Fibroblast of peridontal ligament (primary cell): ENCODE measurements at regions not wholly inside any gene's neighbourhood (a gene's known extent, or its start where the extent isn't known, plus 50 kb on each side); places are given as distances from the start of the nearest gene placed in this dataset.

ENCODE experiments used
- DNase-seq: peaks from one replicate; pipeline ENCODE4 v3.0.0-alpha.2; 2010; ENCODE audit errors: extremely low read depth

DNA sequence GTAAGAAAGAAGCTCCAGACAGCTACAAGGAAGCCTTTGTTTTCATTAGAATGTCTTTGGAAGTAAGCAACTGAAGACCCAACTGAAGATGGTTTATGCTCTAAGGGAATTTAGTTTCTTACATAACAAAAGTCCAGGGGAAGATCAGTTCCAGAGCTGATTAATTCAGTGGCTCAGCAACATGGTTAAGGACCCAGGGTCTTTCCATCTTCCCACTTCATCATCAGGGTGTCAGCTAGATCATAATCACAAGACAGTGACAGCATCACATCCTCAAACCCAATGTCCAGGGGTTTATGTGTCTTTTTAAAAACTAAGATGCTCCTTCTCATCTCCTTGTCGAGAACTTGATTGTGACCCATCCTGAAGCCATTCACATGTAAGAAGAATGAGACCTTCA, 119.7 kb upstream of the PRDM1 start:
- no peak for DNase-seq

- no peak for DNase-seq
Observed at GRCh38 chr6:105964979-105965760, 121.0 kb upstream of the PRDM1 start.

GRCh38 chr6:105954148-105954547, 132.0 kb upstream of the PRDM1 start:
- no peak for DNase-seq

- DNase-seq, result no peak
Observed at GRCh38 chr6:105952772-105953690, 133.1 kb upstream of the PRDM1 start.

DNA sequence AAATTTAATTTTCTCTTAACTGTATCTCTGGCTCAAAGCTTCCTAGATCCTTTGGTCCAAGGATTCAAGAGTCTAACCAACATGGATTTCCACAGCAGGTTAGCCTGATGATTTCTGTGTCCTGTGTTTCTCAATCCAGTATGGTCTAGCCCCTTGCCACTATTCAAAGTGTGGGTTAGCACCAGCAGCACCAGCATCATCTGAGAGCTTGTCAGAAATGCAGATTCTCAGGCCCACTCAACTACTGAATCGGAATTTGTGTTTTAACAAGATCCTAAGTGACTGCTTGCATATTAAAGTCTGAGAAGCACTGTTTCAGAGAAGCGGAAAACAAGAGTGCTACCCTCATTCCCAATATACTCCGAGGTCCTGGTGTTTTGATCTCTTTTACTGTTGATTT, 133.8 kb upstream of the PRDM1 start:
- no peak for DNase-seq

DNA sequence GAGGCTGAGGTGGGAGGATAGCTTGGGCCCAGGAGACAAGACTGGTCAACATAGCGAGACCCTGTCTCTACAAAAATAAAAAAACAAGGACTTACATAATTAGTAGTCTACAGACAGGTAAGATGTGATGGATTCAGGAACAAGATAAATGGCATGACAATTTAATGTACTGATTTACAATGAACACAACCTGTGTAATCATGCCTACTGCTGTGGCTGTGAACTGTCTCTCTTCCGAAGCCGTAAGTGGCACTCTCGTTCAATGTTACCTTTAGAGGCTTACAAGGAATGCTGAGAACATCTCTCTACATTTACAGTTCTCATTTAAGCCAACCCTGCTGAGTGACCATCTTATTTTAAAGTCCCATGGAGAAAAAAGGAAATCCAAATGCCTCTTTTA, 134.8 kb upstream of the PRDM1 start:
- DNase-seq, result no peak

DNA sequence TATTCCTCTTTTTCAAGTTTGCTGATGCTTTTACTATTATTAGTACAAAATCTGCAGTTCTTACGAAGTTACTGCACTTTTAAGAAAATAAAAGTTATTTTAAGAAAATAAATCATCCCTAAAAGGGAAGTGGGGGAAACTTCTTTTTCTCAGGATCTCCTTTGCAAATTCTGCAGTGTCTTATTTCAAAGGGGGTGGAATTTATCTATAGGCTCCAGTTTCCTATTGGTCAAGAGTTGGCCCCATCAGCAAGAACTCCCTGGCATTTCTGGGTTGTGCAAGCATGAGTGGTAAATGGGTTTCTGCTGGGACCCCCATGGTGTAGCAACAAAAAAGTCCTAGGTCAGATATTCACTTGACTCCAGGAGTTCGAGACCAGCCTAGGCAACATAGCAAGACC, 136.3 kb upstream of the PRDM1 start:
- no peak for DNase-seq

DNA sequence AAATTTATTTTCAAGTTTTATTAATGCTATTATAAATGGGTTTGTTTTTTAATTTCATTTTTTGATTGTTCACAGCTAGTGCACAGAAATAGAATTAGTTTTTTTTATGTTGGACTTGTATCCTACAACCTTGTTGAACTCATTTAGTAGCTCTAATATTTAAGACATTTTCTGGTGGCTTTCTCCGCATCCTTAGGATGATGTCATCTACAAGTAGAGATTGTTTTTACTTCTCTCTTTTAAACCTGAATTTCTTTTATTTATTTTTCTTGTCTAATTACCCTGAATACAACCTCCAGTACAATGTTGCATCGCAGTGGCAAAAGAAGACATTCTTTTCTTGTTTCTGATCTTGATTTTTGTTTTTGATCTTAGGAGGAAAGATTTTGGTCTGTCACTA, 142.6 kb upstream of the PRDM1 start:
- no peak for DNase-seq

DNA sequence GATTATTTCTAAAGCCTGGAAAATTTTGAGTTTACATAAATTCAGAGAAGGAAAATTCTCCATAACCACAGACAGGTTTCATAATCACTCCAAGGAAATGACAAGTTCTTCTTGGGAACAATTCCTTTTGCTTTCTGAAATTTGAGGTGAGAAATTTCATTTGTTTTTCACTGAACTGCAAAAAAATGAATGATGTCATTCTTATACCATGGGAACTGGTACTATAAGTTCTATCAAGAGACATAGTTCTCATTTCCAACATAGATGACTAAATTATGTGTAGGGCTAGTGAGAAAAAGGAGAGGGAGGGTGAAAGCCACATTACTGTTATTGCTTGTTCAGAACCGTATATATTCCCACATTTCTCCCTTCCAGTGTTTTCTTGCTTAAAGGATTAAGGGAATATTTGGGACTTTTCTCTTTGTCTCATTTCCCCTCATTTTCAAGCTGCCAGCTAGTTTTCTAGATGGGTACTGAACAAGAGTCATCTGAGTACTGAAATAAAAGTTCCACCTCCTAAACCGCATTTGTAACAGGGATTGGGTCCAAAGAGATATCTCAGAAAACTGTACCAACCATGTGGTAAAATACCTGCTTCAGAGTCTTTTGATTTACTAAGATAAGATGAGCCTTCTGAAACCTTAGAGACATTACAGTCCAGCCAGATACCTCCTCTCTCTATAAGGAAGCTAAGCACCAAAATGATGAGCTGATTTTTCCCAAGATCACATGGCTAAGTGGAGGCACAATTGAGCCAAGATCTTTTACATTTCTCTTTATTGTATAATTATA, 144.3 kb upstream of the PRDM1 start:
- peak; percentile 18 for DNase-seq

- no peak for DNase-seq
Observed at GRCh38 chr6:105940990-105941389, 145.1 kb upstream of the PRDM1 start.

GRCh38 chr6:105936972-105937371, 149.2 kb upstream of the PRDM1 start:
- no peak for DNase-seq

DNA sequence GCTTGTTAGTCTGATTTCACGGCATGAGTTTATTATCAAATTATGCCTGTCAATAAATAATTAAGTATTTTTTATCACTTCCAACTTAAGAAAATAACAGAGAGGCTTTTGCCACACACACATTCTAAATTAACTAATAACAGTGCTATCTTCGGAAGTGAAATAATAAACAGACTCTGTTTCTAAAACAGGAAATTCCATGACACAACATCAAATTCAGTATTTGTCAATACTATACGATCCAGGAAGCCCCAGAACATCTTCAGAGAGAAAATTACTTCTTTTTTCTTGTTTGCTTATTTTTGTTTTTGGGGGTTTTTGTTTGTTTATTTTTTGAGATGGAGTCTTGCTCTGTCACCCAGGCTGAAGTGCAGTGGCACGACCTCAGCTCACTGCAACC, 150.7 kb upstream of the PRDM1 start:
- DNase-seq, result no peak

- DNase-seq, result no peak
Observed at GRCh38 chr6:105934708-105935107, 151.4 kb upstream of the PRDM1 start.

GRCh38 chr6:105932440-105932839, 153.7 kb upstream of the PRDM1 start:
- DNase-seq, result peak; percentile 7

DNA sequence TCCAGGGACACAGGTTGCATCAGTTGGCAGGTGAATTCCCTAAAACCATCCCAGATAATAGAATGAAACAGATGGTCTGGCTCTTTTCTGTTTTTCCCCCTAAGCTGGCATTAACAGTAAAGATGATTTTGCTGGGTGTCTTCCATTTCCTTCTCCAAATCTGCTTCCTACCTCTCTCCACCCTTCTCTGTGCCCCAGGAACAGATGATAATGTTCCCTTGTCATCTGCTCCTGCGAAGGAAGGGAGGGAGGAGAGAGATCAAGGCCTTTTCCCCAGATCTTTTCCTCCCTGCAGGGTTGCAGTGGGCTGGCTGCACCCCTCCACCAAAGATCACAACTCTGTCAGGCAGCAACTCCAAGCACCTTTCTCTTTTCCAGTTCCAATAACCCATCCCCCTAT, 156.5 kb upstream of the PRDM1 start:
- DNase-seq, result no peak

- DNase-seq, result no peak
Observed at GRCh38 chr6:105926318-105926717, 159.8 kb upstream of the PRDM1 start.

GRCh38 chr6:105925706-105926105, 160.4 kb upstream of the PRDM1 start:
- DNase-seq, result no peak

DNA sequence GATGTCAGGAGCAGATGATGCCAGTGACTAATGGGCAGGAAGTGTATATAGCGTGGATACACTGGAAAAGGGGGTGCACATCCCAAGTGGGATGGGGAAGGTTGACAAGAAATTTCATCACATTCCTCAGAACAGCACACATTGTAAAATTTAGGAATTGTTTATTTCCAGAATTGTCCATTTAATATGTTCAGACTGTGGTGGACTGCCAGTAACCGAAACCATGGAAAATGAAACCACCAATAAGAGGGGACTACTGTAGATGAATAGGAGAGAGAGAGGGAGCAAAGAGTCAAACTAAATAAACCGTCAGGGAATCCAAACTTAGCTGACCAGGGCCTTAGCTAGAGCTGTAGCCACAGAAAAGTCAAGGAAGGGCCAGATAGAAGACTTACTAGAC, 164.4 kb upstream of the PRDM1 start:
- DNase-seq, result peak; percentile 75

DNA sequence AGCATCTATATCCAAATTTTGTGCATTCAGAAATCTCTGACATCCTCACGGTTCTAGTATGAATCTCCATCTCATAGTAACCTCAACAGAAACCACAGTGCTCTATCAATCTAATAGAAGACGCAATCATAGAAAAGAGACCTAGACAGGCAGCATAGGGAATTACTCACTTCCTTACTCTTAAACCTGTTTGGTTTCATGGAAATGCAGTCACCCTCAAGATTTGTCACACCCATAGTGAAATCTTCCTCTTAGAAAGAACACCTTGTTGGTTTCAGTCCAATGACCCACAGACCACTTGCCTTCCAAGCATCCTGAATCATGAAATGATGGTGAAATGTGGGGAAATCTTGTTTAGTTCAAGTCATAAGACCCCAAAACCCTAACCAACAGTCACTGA, 166.1 kb upstream of the PRDM1 start:
- no peak for DNase-seq

GRCh38 chr6:105917038-105917695, 169.0 kb upstream of the PRDM1 start:
- peak; percentile 23 for DNase-seq

- DNase-seq, result no peak
Observed at GRCh38 chr6:105911106-105911629, 175.0 kb upstream of the PRDM1 start.
